ENCODE measurements at regions not wholly inside any gene's neighbourhood (a gene's known extent, or its start where the extent isn't known, plus 50 kb on each side); places are given as distances from the start of the nearest gene placed in this dataset.
"Not testable (repeated sequence)": the region's sequence is repeated elsewhere in the genome, so short reads cannot be mapped to it uniquely, and the experiment has no call there.

DNA sequence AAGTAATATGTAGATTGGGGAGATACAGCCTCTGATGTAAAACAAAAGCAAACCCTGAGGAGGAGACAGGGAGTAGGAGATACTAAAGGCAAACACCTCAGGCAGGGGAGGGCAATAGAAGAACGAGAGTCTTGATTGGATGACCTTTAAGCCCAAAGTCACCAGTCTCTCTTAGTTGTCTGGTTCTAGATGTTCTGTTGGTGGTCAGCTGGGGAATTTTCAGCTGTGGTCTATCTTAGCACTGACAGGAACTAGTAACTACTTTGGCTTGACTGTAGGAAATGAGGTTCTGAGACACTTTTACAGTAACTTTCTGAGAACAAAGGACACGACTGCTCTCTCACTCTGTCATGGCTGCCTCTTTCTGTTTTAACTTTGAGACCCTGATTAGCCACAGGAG is 290.7 kb upstream of the MIR17HG start:
- no peaks in the 10 kb centered on the region for H3K79me2 ChIP-seq (ENCODE audit: control insufficient read depth, low read length)

GRCh38 chr13:91057507-91057906 is 290.0 kb upstream of the MIR17HG start:
- not testable (repeated sequence) for H3F3A ChIP-seq (ENCODE audit: control insufficient read depth, insufficient read depth); H3K9me3 ChIP-seq (ENCODE audit: control insufficient read depth, insufficient read depth, low read length); H3K79me2 ChIP-seq (ENCODE audit: control insufficient read depth, low read length)

More for the DNA sequence above, 290.7 kb upstream of the MIR17HG start:
- Histone ChIP-seq H3K4me2 (ENCODE audit: low read length) (no peak overlapping the region), H3K9me3 (ENCODE audit: control insufficient read depth, insufficient read depth, low read length) (no peaks in the 10 kb centered on the region), H3K9me2 (replicated peaks; ENCODE audit: control insufficient read depth, low read length) (no peaks in the 10 kb centered on the region), H3K4me3 (ENCODE audit: low read length) (no peak overlapping the region), H3K27me3 (ENCODE audit: control insufficient read depth, low read length) (no peaks in the 10 kb centered on the region), H3F3A (ENCODE audit: control insufficient read depth, insufficient read depth) (no peaks in the 10 kb centered on the region), H3K4me1 (ENCODE audit: control insufficient read depth, low read length) (no peaks in the 10 kb centered on the region), H3K36me3 (ENCODE audit: control insufficient read depth, low read length) (no peaks in the 10 kb centered on the region), H4K20me1 (ENCODE audit: control insufficient read depth, insufficient read depth, low read depth, low read length) (no peaks in the 10 kb centered on the region), H3K27ac (ENCODE audit: low read depth, low read length) (no peak overlapping the region)
- TF ChIP-seq, protein P1, sequence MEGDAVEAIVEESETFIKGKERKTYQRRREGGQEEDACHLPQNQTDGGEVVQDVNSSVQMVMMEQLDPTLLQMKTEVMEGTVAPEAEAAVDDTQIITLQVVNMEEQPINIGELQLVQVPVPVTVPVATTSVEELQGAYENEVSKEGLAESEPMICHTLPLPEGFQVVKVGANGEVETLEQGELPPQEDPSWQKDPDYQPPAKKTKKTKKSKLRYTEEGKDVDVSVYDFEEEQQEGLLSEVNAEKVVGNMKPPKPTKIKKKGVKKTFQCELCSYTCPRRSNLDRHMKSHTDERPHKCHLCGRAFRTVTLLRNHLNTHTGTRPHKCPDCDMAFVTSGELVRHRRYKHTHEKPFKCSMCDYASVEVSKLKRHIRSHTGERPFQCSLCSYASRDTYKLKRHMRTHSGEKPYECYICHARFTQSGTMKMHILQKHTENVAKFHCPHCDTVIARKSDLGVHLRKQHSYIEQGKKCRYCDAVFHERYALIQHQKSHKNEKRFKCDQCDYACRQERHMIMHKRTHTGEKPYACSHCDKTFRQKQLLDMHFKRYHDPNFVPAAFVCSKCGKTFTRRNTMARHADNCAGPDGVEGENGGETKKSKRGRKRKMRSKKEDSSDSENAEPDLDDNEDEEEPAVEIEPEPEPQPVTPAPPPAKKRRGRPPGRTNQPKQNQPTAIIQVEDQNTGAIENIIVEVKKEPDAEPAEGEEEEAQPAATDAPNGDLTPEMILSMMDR (IDR thresholded peaks at IDR 0.05; ENCODE audit: low read depth, low read length, poor library complexity, severe bottlenecking), result no peak
- TF ChIP-seq EZH2phosphoT487 (IDR thresholded peaks at IDR 0.05; ENCODE audit: borderline replicate concordance, low read length), result no peak

GRCh38 chr13:91058066-91058465 is 289.4 kb upstream of the MIR17HG start:
- no peaks in the 10 kb centered on the region for H4K20me1 ChIP-seq (ENCODE audit: control insufficient read depth, insufficient read depth, low read depth, low read length)
- H3F3A ChIP-seq (ENCODE audit: control insufficient read depth, insufficient read depth), result no peaks in the 10 kb centered on the region
- H3K9me2 ChIP-seq (replicated peaks; ENCODE audit: control insufficient read depth, low read length), result no peaks in the 10 kb centered on the region
- H3K27me3 ChIP-seq (ENCODE audit: control insufficient read depth, low read length), result no peaks in the 10 kb centered on the region
- H3K27ac ChIP-seq (ENCODE audit: low read depth, low read length), result no peak overlapping the region
- H3K36me3 ChIP-seq (ENCODE audit: control insufficient read depth, low read length), result no peaks in the 10 kb centered on the region
- H3K9me3 ChIP-seq (ENCODE audit: control insufficient read depth, insufficient read depth, low read length), result no peaks in the 10 kb centered on the region
- no peak for TF ChIP-seq EZH2phosphoT487 (IDR thresholded peaks at IDR 0.05; ENCODE audit: borderline replicate concordance, low read length)
- TF ChIP-seq, protein P1 (IDR thresholded peaks at IDR 0.05; ENCODE audit: low read depth, low read length, poor library complexity, severe bottlenecking), result no peak
- no peaks in the 10 kb centered on the region for H3K4me1 ChIP-seq (ENCODE audit: control insufficient read depth, low read length)
- H3K4me2 ChIP-seq (ENCODE audit: low read length), result no peak overlapping the region
- no peak overlapping the region for H3K4me3 ChIP-seq (ENCODE audit: low read length)
- H3K79me2 ChIP-seq (ENCODE audit: control insufficient read depth, low read length), result no peaks in the 10 kb centered on the region

More at GRCh38 chr13:91057507-91057906, 290.0 kb upstream of the MIR17HG start:
- not testable (repeated sequence) for H4K20me1 ChIP-seq (ENCODE audit: control insufficient read depth, insufficient read depth, low read depth, low read length); H3K4me2 ChIP-seq (ENCODE audit: low read length); H3K27me3 ChIP-seq (ENCODE audit: control insufficient read depth, low read length); H3K4me3 ChIP-seq (ENCODE audit: low read length); H3K36me3 ChIP-seq (ENCODE audit: control insufficient read depth, low read length); H3K9me2 ChIP-seq (replicated peaks; ENCODE audit: control insufficient read depth, low read length); H3K27ac ChIP-seq (ENCODE audit: low read depth, low read length); H3K4me1 ChIP-seq (ENCODE audit: control insufficient read depth, low read length)

DNA sequence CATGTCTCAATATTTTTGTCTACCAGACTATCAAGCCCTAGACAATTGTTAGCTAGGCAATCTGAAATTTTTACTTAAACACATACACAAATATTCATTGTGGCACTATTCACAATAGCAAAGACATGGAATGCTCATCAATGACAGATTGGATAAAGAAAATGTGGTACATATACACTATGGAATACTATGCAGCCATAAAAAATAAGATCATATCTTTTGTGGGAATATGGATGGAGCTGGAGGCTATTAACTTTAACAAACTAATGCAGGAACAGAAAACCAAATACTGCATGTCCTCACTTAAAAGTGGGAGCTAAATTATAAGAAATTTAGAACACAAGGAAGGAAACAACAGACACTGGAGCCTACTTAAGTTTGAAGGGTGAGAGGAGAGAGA is 288.6 kb upstream of the MIR17HG start:
- no peaks in the 10 kb centered on the region for H3F3A ChIP-seq (ENCODE audit: control insufficient read depth, insufficient read depth)
- no peaks in the 10 kb centered on the region for H3K4me1 ChIP-seq (ENCODE audit: control insufficient read depth, low read length)
- no peaks in the 10 kb centered on the region for H3K36me3 ChIP-seq (ENCODE audit: control insufficient read depth, low read length)
- H3K27me3 ChIP-seq (ENCODE audit: control insufficient read depth, low read length), result no peaks in the 10 kb centered on the region
- no peak overlapping the region for H3K4me2 ChIP-seq (ENCODE audit: low read length)
- no peak overlapping the region for H3K27ac ChIP-seq (ENCODE audit: low read depth, low read length)
- H3K9me2 ChIP-seq (replicated peaks; ENCODE audit: control insufficient read depth, low read length), result no peaks in the 10 kb centered on the region
- H3K4me3 ChIP-seq (ENCODE audit: low read length), result no peak overlapping the region
- TF ChIP-seq, protein P1 (IDR thresholded peaks at IDR 0.05; ENCODE audit: low read depth, low read length, poor library complexity, severe bottlenecking), result no peak
- TF ChIP-seq EZH2phosphoT487 (IDR thresholded peaks at IDR 0.05; ENCODE audit: borderline replicate concordance, low read length), result no peak
- no peaks in the 10 kb centered on the region for H3K79me2 ChIP-seq (ENCODE audit: control insufficient read depth, low read length)
- H4K20me1 ChIP-seq (ENCODE audit: control insufficient read depth, insufficient read depth, low read depth, low read length), result no peaks in the 10 kb centered on the region
- no peaks in the 10 kb centered on the region for H3K9me3 ChIP-seq (ENCODE audit: control insufficient read depth, insufficient read depth, low read length)
